A673 (cell line): ENCODE measurements at regions not wholly inside any gene's neighbourhood (a gene's known extent, or its start where the extent isn't known, plus 50 kb on each side); places are given as distances from the start of the nearest gene placed in this dataset.

Experiments used
- BruUV-seq: library from RNA; stranded (reverse); fragments of 400-500 nt; replicated peaks from 2 replicates; lab custom pipeline; 2021; lab: Mats Ljungman, UMichigan
- CTCF ChIA-PET: fragments of 300-600 bp; sonication (Branson Sonifier 250); formaldehyde crosslinking; loops from one replicate; lab custom pipeline; 2022; ENCODE audit warnings: antibody characterized with exemption; lab: Charles Lee
- POLR2A ChIA-PET: fragments of 300-600 bp; sonication (Branson Sonifier 250); formaldehyde crosslinking; loops from one replicate; lab custom pipeline; 2022; ENCODE audit warnings: antibody characterized with exemption; ENCODE audit not compliant: low non-redundant PET; lab: Charles Lee
- DNase-seq: peaks from one replicate; pipeline ENCODE4 v3.0.0-alpha.2; 2015; ENCODE audit warnings: low spot score
- H3K27ac ChIP-seq: fragments of 200-600 bp; sonication (generic); 2 replicates; pipeline ENCODE4 v1.5.1; 2016; ENCODE audit warnings: mixed run types, low read depth, mild to moderate bottlenecking, mixed read lengths, antibody characterized with exemption, low read length; ENCODE audit not compliant: poor library complexity, severe bottlenecking
- H3K27me3 ChIP-seq: fragments of 200-600 bp; sonication (generic); replicated peaks from 2 replicates; pipeline ENCODE4 v1.6.1; 2017; ENCODE audit warnings: mixed run types, low read depth, mild to moderate bottlenecking, mixed read lengths, antibody characterized with exemption, low read length; ENCODE audit not compliant: insufficient read depth, poor library complexity
- H3K36me3 ChIP-seq: fragments of 200-600 bp; sonication (generic); 2 replicates; pipeline ENCODE4 v1.6.1; 2016; ENCODE audit warnings: mixed run types, mild to moderate bottlenecking, mixed read lengths, antibody characterized with exemption, low read length; ENCODE audit not compliant: insufficient read depth, poor library complexity, severe bottlenecking
- H3K4me1 ChIP-seq: fragments of 200-600 bp; sonication (generic); 2 replicates; pipeline ENCODE4 v1.6.1; 2017; ENCODE audit warnings: mixed run types, mild to moderate bottlenecking, mixed read lengths, antibody characterized with exemption, low read length; ENCODE audit not compliant: insufficient read depth, poor library complexity, severe bottlenecking
- H3K4me3 ChIP-seq: fragments of 200-600 bp; sonication (generic); 2 replicates; pipeline ENCODE4 v1.5.1; 2016; ENCODE audit warnings: low read depth, mixed run types, mild to moderate bottlenecking, mixed read lengths, low read length; ENCODE audit not compliant: poor library complexity, severe bottlenecking
- H3K9me3 ChIP-seq: fragments of 200-600 bp; sonication (generic); 2 replicates; pipeline ENCODE4 v1.6.1; 2016; ENCODE audit warnings: mixed run types, low read depth, mild to moderate bottlenecking, mixed read lengths, antibody characterized with exemption, low read length; ENCODE audit not compliant: poor library complexity, severe bottlenecking
- EZH2 ChIP-seq: fragments of 200-600 bp; sonication (generic); IDR thresholded peaks from 2 replicates; pipeline ENCODE4 v1.6.1; 2017; ENCODE audit warnings: borderline replicate concordance, low read depth, mild to moderate bottlenecking, mixed read lengths, antibody characterized with exemption, low read length; ENCODE audit not compliant: poor library complexity, severe bottlenecking
- intact Hi-C: fragments of 100-400 bp; cut with micrococcal nuclease; formaldehyde crosslinking; loops from one replicate; pipeline ENCODE4 v1.10.0; 2022; ENCODE audit not compliant: unreplicated experiment
- TF ChIP-seq, protein P1 (sequence below): fragments of 300-800, 200-600 bp; sonication (generic); conservative IDR thresholded peaks from 2 replicates; pipeline ENCODE4 v1.5.1; 2017; ENCODE audit warnings: low read depth, mild to moderate bottlenecking, antibody characterized with exemption, low read length, moderate library complexity, mixed read lengths

DNA sequence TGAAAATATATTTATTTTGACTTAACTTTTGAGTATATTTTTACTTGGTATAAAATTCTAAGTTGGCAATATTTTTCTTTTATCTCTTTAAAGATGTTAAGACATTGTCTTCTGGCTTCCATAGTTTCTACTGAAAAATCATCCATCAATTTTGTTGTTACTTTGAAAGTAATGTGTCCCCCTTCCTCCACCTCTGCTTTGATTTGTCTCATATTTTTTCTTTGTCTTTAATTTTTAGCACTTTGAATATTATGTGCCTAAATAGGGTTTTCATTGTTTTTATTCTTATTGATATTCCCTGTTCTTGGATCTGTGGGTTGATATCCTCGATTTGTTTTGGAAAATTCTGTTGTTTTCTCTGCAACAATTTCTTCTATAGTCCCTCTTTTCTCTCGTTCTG, 157.4 kb downstream of the CD47 start:
- ChIA-PET POLR2A (no interaction called here), CTCF (no interaction called here)
- BruUV-seq, result no TSS peak
- Histone ChIP-seq H3K27me3 (peaks cover 40% of the 10 kb centered on the region), H3K27ac (no peak overlapping the region), H3K9me3 (peaks cover 8% of the 10 kb centered on the region), H3K36me3 (no peaks in the 10 kb centered on the region), H3K4me3 (no peak overlapping the region), H3K4me1 (no peaks in the 10 kb centered on the region)
- intact Hi-C loops, result no loop called here
- DNase-seq, result no peak
- TF ChIP-seq EZH2, result no peak
- TF ChIP-seq, protein P1, sequence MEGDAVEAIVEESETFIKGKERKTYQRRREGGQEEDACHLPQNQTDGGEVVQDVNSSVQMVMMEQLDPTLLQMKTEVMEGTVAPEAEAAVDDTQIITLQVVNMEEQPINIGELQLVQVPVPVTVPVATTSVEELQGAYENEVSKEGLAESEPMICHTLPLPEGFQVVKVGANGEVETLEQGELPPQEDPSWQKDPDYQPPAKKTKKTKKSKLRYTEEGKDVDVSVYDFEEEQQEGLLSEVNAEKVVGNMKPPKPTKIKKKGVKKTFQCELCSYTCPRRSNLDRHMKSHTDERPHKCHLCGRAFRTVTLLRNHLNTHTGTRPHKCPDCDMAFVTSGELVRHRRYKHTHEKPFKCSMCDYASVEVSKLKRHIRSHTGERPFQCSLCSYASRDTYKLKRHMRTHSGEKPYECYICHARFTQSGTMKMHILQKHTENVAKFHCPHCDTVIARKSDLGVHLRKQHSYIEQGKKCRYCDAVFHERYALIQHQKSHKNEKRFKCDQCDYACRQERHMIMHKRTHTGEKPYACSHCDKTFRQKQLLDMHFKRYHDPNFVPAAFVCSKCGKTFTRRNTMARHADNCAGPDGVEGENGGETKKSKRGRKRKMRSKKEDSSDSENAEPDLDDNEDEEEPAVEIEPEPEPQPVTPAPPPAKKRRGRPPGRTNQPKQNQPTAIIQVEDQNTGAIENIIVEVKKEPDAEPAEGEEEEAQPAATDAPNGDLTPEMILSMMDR, result no peak

DNA sequence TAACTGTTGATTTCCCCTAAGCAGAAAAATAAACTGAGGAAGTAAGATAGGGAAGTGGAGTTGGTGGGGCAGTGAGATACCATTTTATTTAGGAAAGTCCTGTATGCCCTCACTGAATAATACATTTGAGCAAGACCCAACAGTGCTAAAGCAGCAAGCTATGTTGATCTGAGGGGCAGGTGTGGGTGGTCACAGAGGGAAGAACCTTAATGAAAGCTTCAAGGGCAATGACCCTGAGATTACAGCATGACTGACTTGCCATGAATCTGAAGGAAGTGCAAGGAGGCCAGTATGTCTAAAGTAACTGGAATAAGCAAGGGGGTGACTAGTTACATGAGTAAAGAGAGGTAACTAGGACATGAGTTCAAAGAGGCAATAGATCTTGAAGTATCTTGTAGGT, 159.5 kb downstream of the CD47 start:
- CTCF ChIA-PET, result no interaction called here

DNA sequence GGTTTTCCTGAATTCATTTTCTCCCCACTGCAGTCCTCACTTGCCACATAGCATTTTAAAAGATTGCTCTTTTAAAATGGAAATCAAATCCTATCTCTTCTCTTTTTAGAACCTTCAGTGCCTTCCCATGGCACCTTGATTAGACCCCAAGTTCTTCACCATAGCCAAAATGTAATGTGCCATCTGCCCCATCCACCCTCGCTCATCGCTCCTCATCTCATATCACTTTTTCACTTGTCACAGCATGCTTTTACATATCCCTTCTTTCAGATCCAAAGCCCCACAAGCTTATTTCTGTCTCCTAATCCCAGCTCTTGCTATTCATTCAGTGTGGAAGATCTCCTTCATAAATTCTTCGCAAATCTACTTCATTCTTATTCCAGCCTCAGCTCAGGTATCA, 161.7 kb downstream of the CD47 start:
- CTCF ChIA-PET, result interaction anchor here (0.7 kb wide), 1 partner anchor 369 kb away, joined by 3 read pairs; no protein-coding TSS in a partner anchor
- Histone ChIP-seq H3K4me1 (peaks cover 6% of the 10 kb centered on the region), H3K36me3 (no peaks in the 10 kb centered on the region), H3K27me3 (peaks cover 43% of the 10 kb centered on the region), H3K4me3 (no peak overlapping the region), H3K27ac (no peak overlapping the region), H3K9me3 (peaks cover 8% of the 10 kb centered on the region)
- intact Hi-C loops, result loop anchor here (5.0 kb wide), 2 partner anchors 163 to 692 kb away; partner anchors contain the start of gene CD47
- no peak for DNase-seq
- no TSS peak for BruUV-seq
- TF ChIP-seq, protein P1, result no peak
- no peak for TF ChIP-seq EZH2
- POLR2A ChIA-PET, result interaction anchor here (0.6 kb wide), 1 partner anchor 10 kb away, joined by 16 read pairs; no protein-coding TSS in a partner anchor

More for the DNA sequence above, 159.5 kb downstream of the CD47 start:
- Histone ChIP-seq H3K4me1 (peaks cover 6% of the 10 kb centered on the region), H3K27ac (no peak overlapping the region), H3K4me3 (no peak overlapping the region), H3K9me3 (peaks cover 8% of the 10 kb centered on the region), H3K27me3 (peaks cover 49% of the 10 kb centered on the region), H3K36me3 (no peaks in the 10 kb centered on the region)
- no TSS peak for BruUV-seq
- POLR2A ChIA-PET, result no interaction called here
- TF ChIP-seq EZH2, result no peak
- TF ChIP-seq, protein P1, result no peak
- no peak for DNase-seq
- intact Hi-C loops, result no loop called here
